Activated T-helper 1 cell treated with anti-CD3 and anti-CD28 coated beads, Interleukin-2, amount 50 U/mL, for 16 hours (primary cell): ENCODE measurements at regions not wholly inside any gene's neighbourhood (a gene's known extent, or its start where the extent isn't known, plus 50 kb on each side); places are given as distances from the start of the nearest gene placed in this dataset.
"Not testable (repeated sequence)": the region's sequence is repeated elsewhere in the genome, so short reads cannot be mapped to it uniquely, and the experiment has no call there.

Source experiments
- DNase-seq, 2 donors: peaks; one replicate each; pipeline ENCODE4 v3.0.0-alpha.2; 2020; ENCODE audit warnings: low read depth in 1 of 2, low spot score in 1 of 2

- DNase-seq, result no peak
These were observed 196.5 kb upstream of the STK26 start for GRCh38 chrX:131826572-131826971.

- no peak for DNase-seq
These were observed 195.2 kb upstream of the STK26 start for GRCh38 chrX:131827935-131828334.

GRCh38 chrX:131828482-131828881 is 194.6 kb upstream of the STK26 start:
- no peak for DNase-seq

GRCh38 chrX:131830400-131831184 is 192.5 kb upstream of the STK26 start:
- no peak for DNase-seq

- DNase-seq, result no peak
These were observed 191.9 kb upstream of the STK26 start for GRCh38 chrX:131831185-131831520.

- no peak for DNase-seq
These were observed 186.9 kb upstream of the STK26 start for GRCh38 chrX:131836161-131836560.

GRCh38 chrX:131837325-131837724 is 185.8 kb upstream of the STK26 start:
- no peak for DNase-seq

- no peak for DNase-seq
These were observed 182.2 kb upstream of the STK26 start for GRCh38 chrX:131840799-131841495.

- DNase-seq, result no peak
These were observed 181.3 kb upstream of the STK26 start for GRCh38 chrX:131841496-131842437.

GRCh38 chrX:131843987-131844386 is 179.1 kb upstream of the STK26 start:
- DNase-seq, result no peak

GRCh38 chrX:131845201-131845600 is 177.9 kb upstream of the STK26 start:
- DNase-seq, result no peak

GRCh38 chrX:131845771-131846170 is 177.3 kb upstream of the STK26 start:
- DNase-seq, result no peak

- DNase-seq, result not testable (repeated sequence)
These were observed 172.1 kb upstream of the STK26 start for GRCh38 chrX:131850964-131851363.

- no peak for DNase-seq
These were observed 169.7 kb upstream of the STK26 start for GRCh38 chrX:131853440-131853839.

GRCh38 chrX:131854581-131854980 is 168.5 kb upstream of the STK26 start:
- no peak for DNase-seq

GRCh38 chrX:131861088-131861787 is 161.9 kb upstream of the STK26 start:
- DNase-seq, result no peak

- no peak for DNase-seq
These were observed 160.8 kb upstream of the STK26 start for GRCh38 chrX:131862321-131862720.

GRCh38 chrX:131869182-131869581 is 153.9 kb upstream of the STK26 start:
- no peak for DNase-seq

GRCh38 chrX:131874300-131874699 is 148.8 kb upstream of the STK26 start:
- no peak for DNase-seq

GRCh38 chrX:131875827-131876226 is 147.3 kb upstream of the STK26 start:
- DNase-seq, result not testable (repeated sequence)

GRCh38 chrX:131881194-131881593 is 141.9 kb upstream of the STK26 start:
- no peak for DNase-seq
